PC-9 (cell line): ENCODE measurements at regions not wholly inside any gene's neighbourhood (a gene's known extent, or its start where the extent isn't known, plus 50 kb on each side); places are given as distances from the start of the nearest gene placed in this dataset.

Experiments used
- CTCF ChIP-seq: fragments of 200-600 bp; sonication (generic); conservative IDR thresholded peaks from 2 replicates; pipeline ENCODE4 v1.6.1; 2017; ENCODE audit warnings: mixed run types, antibody characterized with exemption, mild to moderate bottlenecking, moderate library complexity
- EZH2 ChIP-seq: fragments of 200-600 bp; sonication (generic); IDR thresholded peaks from 2 replicates; pipeline ENCODE4 v1.8.0; 2017; ENCODE audit warnings: antibody characterized with exemption, low read depth

GRCh38 chr2:8171608-8172007, 510.2 kb upstream of the ID2 start:
- no peak for TF ChIP-seq CTCF
- no peak for TF ChIP-seq EZH2
